ENCODE measurements at regions not wholly inside any gene's neighbourhood (a gene's known extent, or its start where the extent isn't known, plus 50 kb on each side); places are given as distances from the start of the nearest gene placed in this dataset.
"Not testable (repeated sequence)": the region's sequence is repeated elsewhere in the genome, so short reads cannot be mapped to it uniquely, and the experiment has no call there.

DNA sequence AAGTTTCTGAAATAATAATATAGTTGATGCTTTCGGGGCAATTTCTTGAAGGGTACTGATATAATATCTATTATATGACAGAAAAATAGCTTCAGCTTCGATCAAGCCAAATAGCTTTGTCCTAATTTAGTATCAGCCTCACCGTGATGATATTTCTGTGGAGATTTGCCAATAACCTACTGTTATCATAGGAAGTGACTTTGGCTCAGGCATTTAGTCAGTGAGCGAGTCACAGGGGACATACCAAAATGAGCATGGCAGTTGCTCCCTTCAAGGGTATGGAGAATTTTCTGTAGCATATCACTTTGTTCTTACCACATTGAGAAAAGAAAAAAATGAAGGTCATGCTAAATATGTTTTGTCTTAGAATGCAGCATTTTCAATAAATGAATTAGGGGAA lies 767.6 kb upstream of the SLITRK1 start:
- DNase-seq = no peak

DNA sequence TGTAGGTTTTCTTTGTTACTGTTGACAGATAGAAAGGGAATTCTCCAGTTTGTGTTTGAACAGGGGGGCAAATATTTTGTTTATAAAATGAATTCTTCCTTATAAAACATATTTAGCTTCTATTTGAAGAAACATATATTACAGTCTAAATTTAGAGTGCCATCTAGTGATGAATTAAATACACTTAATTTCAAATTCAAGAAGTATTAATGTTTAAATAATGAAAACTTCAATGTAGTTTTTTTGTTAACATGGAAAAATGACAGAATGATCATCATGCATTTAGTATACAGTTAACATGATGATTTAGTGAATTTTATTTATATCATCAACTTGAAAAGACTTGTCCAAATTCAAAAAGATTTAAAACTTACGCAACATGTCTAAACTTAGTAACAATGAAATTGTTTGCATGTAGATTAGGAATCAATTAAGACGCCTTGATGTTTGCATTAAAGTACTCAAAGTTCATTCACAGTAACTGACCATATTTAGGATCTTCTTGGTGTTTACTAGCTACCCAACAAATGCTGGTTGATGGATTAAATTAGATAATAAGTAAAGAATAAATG lies 765.9 kb upstream of the SLITRK1 start:
- no peak for DNase-seq

GRCh38 chr13:84646957-84647356 lies 764.7 kb upstream of the SLITRK1 start:
- DNase-seq = no peak

DNA sequence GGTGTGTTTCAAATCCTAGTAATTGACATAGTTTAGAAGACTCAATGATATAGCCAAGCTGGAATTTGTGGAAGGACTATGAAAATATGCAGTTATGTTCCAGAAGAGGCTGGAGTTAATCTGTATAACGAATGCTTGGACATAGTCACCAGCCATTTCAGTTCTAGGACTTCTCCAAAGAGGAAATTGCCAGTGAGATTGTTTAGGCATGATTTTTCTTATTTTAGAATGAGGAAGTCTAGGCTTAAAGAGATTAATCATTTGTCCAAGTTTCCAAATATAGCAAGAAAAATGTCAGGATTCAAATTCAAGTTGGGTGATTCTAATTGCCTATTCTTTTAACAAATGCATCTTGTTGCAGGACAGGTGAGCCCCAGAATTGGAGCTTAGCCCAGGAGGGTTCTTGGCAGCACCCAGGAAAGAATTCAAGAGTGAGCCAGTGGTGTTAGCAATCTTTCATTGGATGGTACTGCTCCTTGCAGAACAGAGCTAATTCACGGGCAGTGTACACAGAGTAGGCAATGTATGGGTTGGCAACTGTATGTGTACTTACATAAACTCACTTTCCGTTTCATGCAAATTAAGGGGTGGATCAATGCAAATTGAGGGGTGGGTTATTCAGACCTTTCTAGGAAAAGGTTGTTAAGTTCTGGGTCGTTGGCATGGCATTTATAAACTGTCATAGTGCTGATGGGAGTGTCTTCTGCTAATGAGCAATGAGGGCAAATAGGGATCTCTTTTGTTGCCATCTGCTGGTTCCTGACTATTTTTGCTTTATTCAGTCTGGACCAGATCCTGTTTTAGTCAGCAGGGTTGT lies 763.1 kb upstream of the SLITRK1 start:
- DNase-seq = no peak

GRCh38 chr13:84641491-84641890 lies 759.2 kb upstream of the SLITRK1 start:
- no peak for DNase-seq

- no peak for DNase-seq
These were observed 758.4 kb upstream of the SLITRK1 start for GRCh38 chr13:84640691-84641090.

DNA sequence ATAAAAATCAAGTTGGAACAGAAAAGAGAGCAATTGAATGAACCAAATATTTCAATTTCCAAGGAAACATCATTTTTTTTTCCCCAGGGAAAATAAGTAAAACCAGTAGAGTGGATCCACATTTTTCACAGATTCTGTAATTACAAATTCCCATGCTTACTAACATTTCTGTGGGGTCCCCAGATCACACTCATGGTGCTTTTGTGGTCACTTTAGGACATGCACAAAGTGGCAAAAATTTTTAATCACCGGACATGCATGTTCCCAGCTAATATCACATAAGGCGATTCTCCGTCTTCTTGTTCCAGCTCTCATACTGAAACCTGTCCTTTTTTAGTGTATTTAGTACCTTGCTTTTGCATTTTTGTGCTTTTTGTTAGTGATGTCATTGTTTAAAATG lies 748.2 kb upstream of the SLITRK1 start:
- DNase-seq = no peak

DNA sequence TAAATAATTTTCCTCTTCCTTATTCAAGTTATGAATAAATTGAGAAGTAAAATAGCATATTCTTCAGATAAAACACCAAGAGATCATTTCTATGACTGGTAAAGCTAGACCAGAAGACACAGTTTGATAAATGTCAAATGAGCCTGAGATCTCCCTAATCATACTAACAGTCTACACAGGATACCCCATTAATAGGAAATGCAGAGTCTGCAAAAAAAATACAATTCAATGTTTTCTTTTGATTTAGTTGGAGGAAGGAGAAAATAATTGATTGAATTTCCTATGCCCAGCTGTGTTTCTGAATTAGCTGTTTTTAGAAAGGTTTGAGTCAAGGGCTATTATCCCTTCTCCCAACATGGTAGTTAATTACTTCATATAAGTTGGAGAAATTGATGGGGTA lies 734.6 kb upstream of the SLITRK1 start:
- no peak for DNase-seq

- no peak for DNase-seq
These were observed 727.4 kb upstream of the SLITRK1 start for GRCh38 chr13:84609716-84610115.

DNA sequence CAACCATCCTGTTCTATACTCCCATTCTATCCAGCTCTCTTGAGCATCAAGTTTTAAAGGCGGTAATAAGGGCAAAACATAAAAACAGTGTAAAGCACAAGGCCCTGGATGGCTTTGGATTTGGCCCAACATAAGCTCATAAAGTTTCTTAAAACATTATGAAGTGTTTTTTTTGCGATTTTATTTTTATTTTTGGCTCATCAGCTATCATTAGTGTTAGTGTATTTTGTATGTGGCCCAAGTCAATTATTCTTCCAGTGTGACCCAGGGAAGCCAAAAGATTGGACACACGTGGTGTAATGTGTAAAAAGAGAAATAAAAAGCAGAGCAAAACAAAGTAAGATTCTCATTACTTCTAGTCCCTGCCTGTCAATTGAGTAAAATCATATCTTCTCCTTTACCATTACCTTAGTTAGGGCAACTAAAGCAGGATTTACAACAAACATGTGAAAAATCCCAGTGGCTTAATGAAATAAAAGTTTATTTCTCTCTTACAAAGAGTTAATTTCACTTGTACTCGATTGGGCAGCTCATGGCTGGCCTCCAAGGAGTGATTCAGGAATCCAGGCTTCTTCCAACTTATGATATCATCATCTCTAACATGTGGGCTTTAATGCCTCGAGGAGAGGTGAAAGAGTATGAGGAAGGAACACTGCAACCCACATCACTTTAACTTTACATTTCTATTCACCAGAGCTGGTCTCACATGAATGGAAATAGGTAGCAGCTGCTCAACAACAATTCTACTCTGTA lies 725.2 kb upstream of the SLITRK1 start:
- no peak for DNase-seq

GRCh38 chr13:84606616-84607015 lies 724.3 kb upstream of the SLITRK1 start:
- no peak for DNase-seq

- no peak for DNase-seq
These were observed 723.7 kb upstream of the SLITRK1 start for GRCh38 chr13:84605927-84606326.

DNA sequence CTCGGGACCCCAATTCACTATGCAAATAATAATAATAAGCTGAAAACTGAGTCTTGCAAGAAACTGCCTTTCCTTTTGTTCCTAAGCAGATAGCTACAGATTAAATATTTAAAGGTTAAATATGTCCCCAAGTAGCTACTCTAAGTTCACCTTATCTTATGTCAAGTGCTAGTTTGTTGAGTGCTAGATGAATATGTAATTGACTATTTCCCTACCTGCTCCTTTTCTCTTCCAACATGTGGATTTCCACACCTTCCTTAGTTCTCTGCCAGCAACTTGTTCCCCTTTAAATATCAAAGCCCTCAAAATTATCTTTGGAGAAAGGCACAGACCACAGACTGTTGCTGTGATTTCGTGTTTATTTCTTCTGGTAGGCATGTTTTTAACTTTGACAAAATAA lies 709.2 kb upstream of the SLITRK1 start:
- no peak for DNase-seq

- no peak for DNase-seq
These were observed 708.4 kb upstream of the SLITRK1 start for GRCh38 chr13:84590663-84591062.

DNA sequence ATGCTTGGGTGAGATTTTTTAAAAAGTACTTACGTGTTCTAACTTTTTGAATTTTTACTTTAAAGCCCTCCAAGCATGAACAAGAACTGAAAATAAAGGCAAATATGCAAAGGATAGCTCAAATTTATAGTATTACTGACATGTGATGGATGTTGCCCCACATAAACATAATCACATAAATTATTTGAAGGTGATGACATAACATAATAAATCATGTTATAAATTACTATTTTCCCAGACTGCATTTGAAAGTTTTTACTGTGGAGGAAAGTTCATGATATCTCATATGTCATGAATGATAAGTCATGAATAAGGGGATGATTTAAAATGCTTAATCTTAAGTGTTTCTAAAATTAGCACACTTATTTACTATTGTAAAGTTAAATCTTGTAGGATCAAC lies 705.7 kb upstream of the SLITRK1 start:
- no peak for DNase-seq

- not testable (repeated sequence) for DNase-seq
These were observed 697.6 kb upstream of the SLITRK1 start for GRCh38 chr13:84579901-84580300.

GRCh38 chr13:84574851-84575250 lies 692.6 kb upstream of the SLITRK1 start:
- no peak for DNase-seq

- no peak for DNase-seq
These were observed 689.0 kb upstream of the SLITRK1 start for GRCh38 chr13:84571264-84571663.

DNA sequence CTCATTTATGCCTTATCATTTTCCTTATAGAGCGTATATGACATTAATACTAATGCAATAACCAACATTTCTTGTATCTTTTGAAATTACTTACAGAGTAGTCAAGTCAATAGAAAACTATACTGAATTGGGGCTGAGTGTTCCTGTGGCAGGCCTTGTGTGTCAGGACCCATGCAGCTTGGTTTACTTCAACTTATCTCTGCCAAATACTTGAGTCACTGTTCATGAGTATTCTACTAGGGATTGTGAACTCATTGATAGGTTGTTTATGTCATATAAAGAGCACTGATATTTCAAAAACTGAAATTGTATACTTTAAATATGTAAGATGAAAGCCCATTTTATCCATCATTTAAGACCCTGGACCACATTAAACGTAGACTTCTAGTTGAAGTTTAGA lies 688.6 kb upstream of the SLITRK1 start:
- DNase-seq = no peak

GRCh38 chr13:84569366-84569765 lies 687.1 kb upstream of the SLITRK1 start:
- DNase-seq = no peak

DNA sequence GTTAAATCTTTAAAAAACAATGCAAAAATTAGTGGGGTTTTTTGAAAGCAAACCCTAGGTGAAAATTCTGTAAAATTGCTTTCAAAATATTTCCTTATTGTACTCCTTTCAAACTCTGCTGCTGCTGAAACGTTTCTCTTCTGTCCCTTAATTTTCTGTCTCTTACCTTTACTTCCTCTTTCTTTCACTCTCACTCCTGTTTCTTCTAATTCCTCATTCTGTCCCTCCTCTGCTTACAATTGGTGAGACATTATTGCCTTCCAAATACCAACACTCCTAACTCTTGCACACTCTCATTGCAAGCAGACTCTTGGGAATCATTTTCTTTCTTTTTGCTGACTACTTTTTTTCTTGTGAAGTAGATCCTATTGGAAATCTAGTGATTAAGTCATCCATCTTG lies 685.6 kb upstream of the SLITRK1 start:
- DNase-seq = no peak

- DNase-seq = no peak
These were observed 684.5 kb upstream of the SLITRK1 start for GRCh38 chr13:84566780-84567179.

- DNase-seq = no peak
These were observed 681.3 kb upstream of the SLITRK1 start for GRCh38 chr13:84563611-84564010.

DNA sequence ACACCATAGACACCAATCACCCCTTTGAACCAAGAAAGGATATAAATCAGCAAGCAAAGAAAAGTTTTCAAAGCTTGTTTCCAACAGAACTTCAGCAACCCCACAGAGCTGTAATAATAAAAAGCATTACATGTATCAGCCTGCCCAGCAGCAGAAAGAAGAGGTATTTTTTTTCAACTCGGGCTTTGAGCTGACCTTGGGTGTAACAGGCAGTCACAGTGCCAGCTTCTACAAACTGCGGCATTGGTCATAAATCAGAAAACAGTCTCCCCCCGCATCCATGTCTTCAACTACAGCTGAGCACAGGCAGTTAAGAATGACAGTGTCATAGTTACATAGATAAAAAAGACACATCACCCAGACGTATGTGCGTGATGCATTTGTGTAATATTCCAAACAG lies 671.0 kb upstream of the SLITRK1 start:
- DNase-seq = peak; percentile 1

Data from right kidney (tissue), 1 donor.